T47D (cell line): ENCODE measurements at regions not wholly inside any gene's neighbourhood (a gene's known extent, or its start where the extent isn't known, plus 50 kb on each side); places are given as distances from the start of the nearest gene placed in this dataset.
A peak's percentile ranks its signal among the peaks of the same experiment; 100 is the strongest.
"Not testable (repeated sequence)": the region's sequence is repeated elsewhere in the genome, so short reads cannot be mapped to it uniquely, and the experiment has no call there.

Experiments used
- DNase-seq, 2 experiments: peaks; one replicate each; pipeline versions ENCODE4 v3.0.0 to v3.0.0-alpha.2; 2011 to 2012; ENCODE audit warnings: low read depth in 1 of 2, low spot score in 1 of 2
- JUND ChIP-seq: IDR thresholded peaks from 2 replicates; pipeline ENCODE4 v1.6.1; 2012; ENCODE audit warnings: low read depth
- in situ Hi-C: cut with HindIII; loops from 2 replicates; pipeline ENCODE4 v1.10.0; 2016; ENCODE audit warnings: low sequenced_read_pairs, low pct_unique_long_range_greater_than_20kb

DNA sequence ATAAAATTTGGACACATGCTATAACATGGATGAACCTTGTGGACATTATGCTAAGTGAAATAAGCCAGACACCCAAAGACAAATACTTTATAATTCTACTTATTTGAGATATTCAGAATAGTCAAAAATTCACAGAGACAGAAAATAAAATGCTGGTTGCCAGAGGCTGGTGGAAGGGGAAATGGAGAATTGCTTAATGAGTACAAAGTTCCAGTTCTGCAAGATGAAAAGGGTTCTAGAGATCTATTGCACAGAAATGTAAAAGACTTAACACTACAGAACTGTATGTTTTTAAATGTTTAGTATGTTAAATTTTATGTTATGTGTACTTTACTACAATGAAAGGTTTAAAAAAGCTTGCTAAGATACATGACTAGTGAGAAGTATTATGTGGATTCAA is 344.8 kb downstream of the CNTN3 start:
- in situ Hi-C loops = no loop called here
- DNase-seq = no peak
- no peak for TF ChIP-seq JUND

DNA sequence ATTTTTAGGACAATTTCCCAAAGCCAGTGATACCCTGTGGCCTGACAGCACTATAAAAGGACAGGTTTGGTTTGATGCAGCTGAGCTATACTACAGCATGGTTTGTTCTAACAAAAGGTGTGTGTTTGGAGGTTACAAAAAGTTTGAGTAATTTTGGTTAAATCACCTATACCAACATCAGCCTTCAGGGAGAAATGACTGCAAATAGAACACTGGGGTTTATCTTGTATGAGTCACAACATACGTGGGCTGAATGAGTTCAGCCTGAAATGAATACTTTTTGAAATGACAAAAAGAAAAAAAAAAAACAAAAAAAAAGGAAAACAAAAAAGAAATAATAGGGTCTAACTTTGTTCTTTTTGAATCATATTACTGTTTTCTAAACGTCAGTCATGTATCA is 345.7 kb downstream of the CNTN3 start:
- DNase-seq = no peak
- TF ChIP-seq JUND = no peak
- in situ Hi-C loops = no loop called here

DNA sequence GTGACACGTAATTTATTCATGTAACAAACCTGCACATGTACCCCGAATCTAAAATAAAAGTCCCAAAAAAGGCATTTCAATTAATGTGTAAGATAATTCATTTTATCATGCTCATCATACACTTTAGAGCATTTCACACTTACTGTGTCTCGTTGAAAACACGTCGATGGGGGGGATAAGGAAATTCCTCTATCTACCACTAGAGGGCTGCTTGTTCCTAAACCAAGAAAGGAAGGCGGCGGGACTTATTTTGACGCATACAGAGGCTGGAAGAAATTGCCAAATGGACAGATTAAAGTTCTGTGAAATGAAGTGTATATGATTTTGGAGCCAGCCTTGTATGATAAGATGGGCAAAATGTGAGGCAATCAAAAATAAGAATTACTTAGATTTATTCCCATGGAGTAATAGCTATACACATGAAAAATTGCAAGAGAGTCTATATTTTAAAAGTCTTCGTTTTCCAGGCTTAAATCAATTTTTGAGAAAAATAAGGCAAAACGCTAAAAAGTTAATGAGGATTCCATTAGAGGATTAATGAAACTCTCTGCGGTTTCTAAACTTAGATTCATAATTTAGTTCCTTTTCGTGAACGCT is 346.8 kb downstream of the CNTN3 start:
- in situ Hi-C loops = no loop called here
- no peak for TF ChIP-seq JUND
- peak; percentile 6 to 66 for DNase-seq

DNA sequence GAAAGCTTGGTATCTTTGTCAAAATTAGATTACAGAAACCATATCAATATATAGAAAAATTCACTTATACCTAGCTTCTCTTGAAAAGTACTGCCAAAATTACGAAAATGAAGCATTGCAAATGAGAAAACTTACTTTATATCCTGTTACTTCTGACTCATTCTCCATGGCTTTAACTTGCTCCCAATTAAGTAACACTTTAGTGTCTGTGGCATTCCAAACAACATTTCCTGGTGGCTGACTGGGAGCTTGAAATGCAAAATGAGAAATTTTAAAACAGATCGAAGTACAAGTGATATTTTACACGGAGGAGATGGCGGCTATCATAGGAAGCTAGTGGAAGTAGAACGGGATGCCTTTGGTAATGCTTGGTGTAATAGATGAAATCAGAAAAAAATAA is 347.3 kb downstream of the CNTN3 start:
- TF ChIP-seq JUND = no peak
- DNase-seq = no peak
- in situ Hi-C loops = no loop called here

DNA sequence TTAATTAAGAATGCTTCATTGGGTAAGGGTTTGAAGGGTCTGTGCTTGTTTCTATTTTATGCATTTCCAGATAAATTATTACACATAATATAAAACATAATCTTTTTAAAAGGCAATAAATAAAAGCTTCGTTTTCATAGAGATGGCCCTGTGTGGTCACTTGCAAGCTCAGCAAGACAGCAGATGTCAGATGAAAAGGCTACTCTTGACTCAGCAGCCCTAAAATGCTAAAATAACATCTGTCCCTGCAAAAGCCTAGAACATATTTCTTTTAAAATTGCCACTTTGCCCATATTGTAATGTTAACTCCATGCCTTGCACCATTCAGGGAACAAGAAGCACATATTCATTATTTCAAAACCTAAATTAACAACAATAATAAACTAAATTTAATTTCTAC is 349.4 kb downstream of the CNTN3 start:
- no peak for DNase-seq
- TF ChIP-seq JUND = no peak
- in situ Hi-C loops = no loop called here

DNA sequence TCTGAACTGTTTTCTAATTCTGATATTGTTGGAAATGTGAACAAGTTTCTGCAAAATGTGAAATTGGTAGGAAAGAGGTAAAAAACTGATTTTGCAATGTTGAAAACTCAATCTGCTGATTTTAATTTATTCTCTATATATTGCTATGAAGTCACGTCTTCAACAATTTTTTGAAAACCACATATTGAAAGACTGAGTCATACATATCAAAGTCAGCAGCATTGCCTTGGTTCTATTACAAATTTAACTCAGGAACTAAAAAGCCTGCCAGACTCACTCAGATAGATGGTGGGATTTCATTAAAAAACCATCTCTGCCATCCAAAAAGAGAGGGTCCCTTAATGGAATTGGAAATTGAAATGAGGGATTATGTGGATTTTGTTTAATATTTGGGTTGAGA is 351.4 kb downstream of the CNTN3 start:
- in situ Hi-C loops = no loop called here
- no peak for TF ChIP-seq JUND
- no peak for DNase-seq

DNA sequence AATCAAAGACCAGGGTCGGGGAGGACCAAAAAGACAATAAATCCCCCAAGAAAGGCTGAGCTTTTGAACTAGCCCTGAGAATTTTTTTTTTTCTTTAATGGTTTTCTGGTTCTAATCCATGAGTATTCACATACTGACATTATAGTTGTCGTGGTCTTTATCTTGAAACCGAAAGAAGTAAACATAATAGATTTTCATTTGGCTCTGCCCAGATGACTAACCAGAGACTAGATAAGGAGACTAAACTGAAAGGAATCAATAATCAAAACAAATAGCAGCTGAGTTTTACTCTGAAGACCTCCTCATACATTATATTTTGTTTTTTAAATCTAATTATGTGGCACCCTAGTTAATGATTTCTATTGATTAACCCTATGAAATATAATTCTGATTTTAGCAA is 381.4 kb downstream of the CNTN3 start:
- no peak for TF ChIP-seq JUND
- no peak for DNase-seq
- in situ Hi-C loops = no loop called here

DNA sequence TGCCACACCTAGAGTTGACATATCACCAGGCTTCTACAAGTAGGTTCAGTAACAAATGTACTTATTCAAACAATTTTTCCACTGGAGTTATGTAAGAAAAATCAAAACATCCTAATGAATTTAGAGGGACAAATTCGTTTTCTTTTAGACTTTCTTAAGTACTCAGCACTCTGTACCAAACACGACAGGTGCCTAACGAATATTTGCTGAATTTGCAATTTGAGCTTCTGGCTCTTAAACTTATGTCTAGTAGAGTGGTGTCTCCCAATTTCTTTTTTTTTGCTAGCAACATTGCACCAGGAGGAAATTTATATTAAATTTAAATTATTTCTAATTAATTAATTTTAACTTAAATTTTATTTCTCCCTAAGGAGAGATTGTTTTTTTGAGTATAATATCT is 397.0 kb downstream of the CNTN3 start:
- in situ Hi-C loops = no loop called here
- no peak for DNase-seq
- TF ChIP-seq JUND = no peak

DNA sequence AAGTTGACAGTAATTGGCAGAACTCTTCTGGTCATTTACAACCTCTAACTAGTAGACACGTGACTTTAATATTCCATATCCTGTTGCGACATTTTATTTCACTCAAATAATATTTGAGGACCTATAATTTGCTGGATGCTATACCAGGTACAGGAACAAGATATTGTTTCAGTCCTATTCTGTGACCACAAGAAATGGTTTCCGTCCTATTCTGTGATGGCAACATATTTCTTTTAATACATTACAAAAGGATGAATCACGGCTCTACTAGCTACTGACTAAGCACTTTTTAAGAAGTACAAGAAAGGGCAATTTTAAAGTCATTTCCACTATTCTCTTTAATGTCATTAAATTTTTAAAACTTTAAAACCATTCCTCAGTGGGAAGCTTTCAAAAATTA is 400.2 kb downstream of the CNTN3 start:
- TF ChIP-seq JUND = no peak
- in situ Hi-C loops = no loop called here
- DNase-seq = no peak

DNA sequence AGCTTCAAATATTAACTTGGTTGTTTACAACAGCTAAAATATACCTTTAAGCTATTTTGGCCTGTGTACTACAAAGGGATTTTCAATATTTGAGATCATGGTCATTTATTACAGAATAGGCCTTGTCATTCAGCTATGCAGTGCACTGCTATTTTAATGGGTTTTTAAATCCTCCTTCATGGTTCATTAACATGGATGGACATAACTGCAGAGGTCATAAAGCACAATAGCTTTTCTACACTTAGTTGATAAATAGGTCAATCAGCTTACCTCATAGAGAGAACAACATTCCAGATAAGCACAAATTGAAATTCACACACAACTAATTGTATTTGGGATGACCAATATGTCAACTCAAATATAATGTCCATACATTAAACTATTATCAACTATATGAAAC is 403.7 kb downstream of the CNTN3 start:
- DNase-seq = no peak
- TF ChIP-seq JUND = no peak
- in situ Hi-C loops = no loop called here

DNA sequence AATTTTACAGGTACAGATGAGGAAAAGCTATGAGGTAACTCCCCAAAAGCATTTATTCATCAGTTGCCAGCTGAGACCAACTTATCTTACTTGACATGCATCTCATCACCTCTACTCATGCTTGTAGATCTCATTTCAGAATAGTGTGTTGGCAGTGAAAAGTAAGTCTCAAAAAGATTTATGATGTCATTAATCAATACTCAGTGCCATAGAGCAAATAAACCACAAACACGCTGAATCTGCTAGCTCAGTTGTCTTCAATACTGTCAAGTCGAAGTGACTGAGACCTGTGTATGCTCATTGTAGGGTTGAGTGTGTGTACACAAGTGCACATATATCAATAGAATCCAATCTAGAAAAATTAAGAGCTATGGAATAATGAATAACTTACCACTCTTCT is 413.5 kb downstream of the CNTN3 start:
- no peak for DNase-seq
- no peak for TF ChIP-seq JUND
- in situ Hi-C loops = no loop called here

DNA sequence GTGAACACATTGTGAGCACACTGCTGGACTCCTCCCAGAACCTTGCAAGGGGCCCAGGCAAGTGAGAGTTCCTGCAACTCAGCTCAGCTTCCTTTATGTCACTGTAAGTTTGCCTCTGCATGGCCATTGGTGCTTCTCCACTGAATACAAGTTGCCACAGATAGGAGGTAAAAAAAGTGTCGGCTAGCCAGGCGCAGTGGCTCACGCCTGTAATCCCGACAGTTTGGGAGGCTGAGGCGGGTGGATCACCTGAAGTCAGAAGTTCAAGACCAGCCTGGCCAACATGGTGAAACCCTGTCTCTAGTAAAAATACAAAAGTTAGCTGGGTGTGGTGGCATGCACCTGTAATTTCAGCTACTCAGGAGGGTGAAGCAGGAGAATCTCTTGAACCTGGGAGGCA is 435.8 kb downstream of the CNTN3 start:
- in situ Hi-C loops, DNase-seq: not testable (repeated sequence)

DNA sequence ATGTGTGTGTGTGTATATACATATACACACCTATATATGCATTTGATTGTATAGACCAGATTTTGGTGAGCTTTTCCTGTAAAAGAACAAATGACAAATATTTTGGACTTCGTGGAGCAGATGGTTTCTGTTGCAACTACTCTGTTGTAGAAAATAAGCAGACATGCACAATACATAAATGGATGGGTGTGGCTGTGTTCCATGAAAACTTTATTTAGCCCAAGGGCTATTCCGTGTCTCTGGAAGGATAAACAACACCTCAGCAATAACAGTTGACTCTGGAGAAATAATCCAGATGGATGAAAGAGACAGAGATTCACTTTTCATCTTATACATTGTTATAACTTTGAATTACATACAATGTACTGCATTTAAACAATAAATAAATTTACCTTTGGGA is 441.4 kb downstream of the CNTN3 start:
- no peak for TF ChIP-seq JUND
- in situ Hi-C loops = no loop called here
- no peak for DNase-seq

DNA sequence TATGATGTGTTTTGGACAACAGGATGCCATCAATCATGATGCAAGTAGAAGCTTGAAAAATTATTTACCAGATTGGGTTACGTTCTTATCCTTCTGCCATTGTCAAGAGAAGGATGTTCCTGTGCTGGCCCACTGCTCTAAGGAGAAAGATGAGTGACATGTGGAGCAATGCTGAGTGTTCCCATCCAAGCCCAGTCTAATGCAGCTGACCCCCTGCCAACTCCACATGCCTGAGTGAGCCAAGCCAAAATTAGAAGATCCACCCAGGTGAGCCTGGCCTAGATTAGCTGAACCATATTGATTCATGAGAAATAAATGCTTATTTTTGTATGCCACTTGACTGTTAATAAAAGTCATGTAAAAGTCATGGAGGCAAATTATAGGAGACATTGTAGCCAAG is 446.5 kb downstream of the CNTN3 start:
- no peak for DNase-seq
- in situ Hi-C loops = no loop called here
- no peak for TF ChIP-seq JUND
